ENCODE measurements at regions not wholly inside any gene's neighbourhood (a gene's known extent, or its start where the extent isn't known, plus 50 kb on each side); places are given as distances from the start of the nearest gene placed in this dataset.

DNA sequence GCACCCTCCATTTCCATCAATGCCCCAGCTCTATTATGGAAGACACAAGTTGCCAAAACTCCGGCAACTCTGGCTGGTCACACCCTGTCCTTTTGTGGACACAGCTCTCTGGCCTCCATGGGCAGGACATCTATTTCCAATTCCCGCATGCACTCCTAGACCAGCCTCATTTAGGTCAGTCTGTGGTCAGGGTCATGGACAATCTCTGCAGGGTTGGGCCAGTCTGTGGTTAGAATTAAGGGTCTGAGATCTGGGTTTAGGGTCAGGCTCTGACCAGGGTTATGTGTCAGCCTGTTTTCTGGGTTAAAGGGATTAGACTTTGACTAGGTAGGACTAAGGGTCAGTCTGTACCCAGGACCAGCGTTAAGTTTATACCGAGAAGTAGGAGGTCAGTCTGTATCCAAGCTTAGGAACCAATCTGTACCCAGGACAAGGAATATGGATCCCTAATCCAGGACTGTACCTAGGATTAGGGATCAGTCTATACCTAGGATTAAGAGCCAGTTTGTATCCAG, 82.4 kb downstream of the VEGFA start:
- Histone ChIP-seq H3F3A (ENCODE audit: low read depth) (no peaks in the 10 kb centered on the region), H3K9me2 (replicated peaks; ENCODE audit: low read depth, low read length) (no peaks in the 10 kb centered on the region), H3K9me3 (ENCODE audit: insufficient read depth, low read depth, low read length) (no peaks in the 10 kb centered on the region), H3K36me3 (ENCODE audit: insufficient read depth, low read length) (no peaks in the 10 kb centered on the region), H3K27me3 (ENCODE audit: insufficient read depth, low read length, poor library complexity, severe bottlenecking) (no peaks in the 10 kb centered on the region), H3K79me2 (ENCODE audit: insufficient read depth, low read length) (no peaks in the 10 kb centered on the region), H3K4me2 (ENCODE audit: low read depth, low read length, poor library complexity, severe bottlenecking) (no peak overlapping the region), H4K20me1 (ENCODE audit: insufficient read depth, low read length, poor library complexity, severe bottlenecking) (no peaks in the 10 kb centered on the region), H3K4me3 (ENCODE audit: low read length, poor library complexity, severe bottlenecking) (no peak overlapping the region), H3K4me1 (ENCODE audit: insufficient read depth, low read length, poor library complexity, severe bottlenecking) (no peaks in the 10 kb centered on the region), H3K9ac (ENCODE audit: low read depth, low read length, poor library complexity, severe bottlenecking) (no peak overlapping the region), H2AFZ (ENCODE audit: low read length) (no peak overlapping the region)
- TF ChIP-seq, protein P1, sequence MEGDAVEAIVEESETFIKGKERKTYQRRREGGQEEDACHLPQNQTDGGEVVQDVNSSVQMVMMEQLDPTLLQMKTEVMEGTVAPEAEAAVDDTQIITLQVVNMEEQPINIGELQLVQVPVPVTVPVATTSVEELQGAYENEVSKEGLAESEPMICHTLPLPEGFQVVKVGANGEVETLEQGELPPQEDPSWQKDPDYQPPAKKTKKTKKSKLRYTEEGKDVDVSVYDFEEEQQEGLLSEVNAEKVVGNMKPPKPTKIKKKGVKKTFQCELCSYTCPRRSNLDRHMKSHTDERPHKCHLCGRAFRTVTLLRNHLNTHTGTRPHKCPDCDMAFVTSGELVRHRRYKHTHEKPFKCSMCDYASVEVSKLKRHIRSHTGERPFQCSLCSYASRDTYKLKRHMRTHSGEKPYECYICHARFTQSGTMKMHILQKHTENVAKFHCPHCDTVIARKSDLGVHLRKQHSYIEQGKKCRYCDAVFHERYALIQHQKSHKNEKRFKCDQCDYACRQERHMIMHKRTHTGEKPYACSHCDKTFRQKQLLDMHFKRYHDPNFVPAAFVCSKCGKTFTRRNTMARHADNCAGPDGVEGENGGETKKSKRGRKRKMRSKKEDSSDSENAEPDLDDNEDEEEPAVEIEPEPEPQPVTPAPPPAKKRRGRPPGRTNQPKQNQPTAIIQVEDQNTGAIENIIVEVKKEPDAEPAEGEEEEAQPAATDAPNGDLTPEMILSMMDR (conservative IDR thresholded peaks at IDR 0.05; ENCODE audit: low read length) = no peak
- no peak for TF ChIP-seq EZH2phosphoT487 (IDR thresholded peaks at IDR 0.05; ENCODE audit: borderline replicate concordance)

- Histone ChIP-seq H3K9ac (ENCODE audit: low read depth, low read length, poor library complexity, severe bottlenecking) (no peak overlapping the region), H3K4me2 (ENCODE audit: low read depth, low read length, poor library complexity, severe bottlenecking) (no peak overlapping the region), H3K9me2 (replicated peaks; ENCODE audit: low read depth, low read length) (no peaks in the 10 kb centered on the region), H4K20me1 (ENCODE audit: insufficient read depth, low read length, poor library complexity, severe bottlenecking) (no peaks in the 10 kb centered on the region), H3K27me3 (ENCODE audit: insufficient read depth, low read length, poor library complexity, severe bottlenecking) (no peaks in the 10 kb centered on the region), H3K4me3 (ENCODE audit: low read length, poor library complexity, severe bottlenecking) (no peak overlapping the region), H3K9me3 (ENCODE audit: insufficient read depth, low read depth, low read length) (no peaks in the 10 kb centered on the region), H3K36me3 (ENCODE audit: insufficient read depth, low read length) (no peaks in the 10 kb centered on the region), H2AFZ (ENCODE audit: low read length) (no peak overlapping the region), H3K4me1 (ENCODE audit: insufficient read depth, low read length, poor library complexity, severe bottlenecking) (no peaks in the 10 kb centered on the region), H3F3A (ENCODE audit: low read depth) (no peaks in the 10 kb centered on the region), H3K79me2 (ENCODE audit: insufficient read depth, low read length) (no peaks in the 10 kb centered on the region)
- TF ChIP-seq, protein P1 (conservative IDR thresholded peaks at IDR 0.05; ENCODE audit: low read length) = no peak
- no peak for TF ChIP-seq EZH2phosphoT487 (IDR thresholded peaks at IDR 0.05; ENCODE audit: borderline replicate concordance)
These were observed 81.3 kb downstream of the VEGFA start for GRCh38 chr6:43851204-43851865.

GRCh38 chr6:43850314-43851203, 80.5 kb downstream of the VEGFA start:
- no peak overlapping the region for H3K9ac ChIP-seq (ENCODE audit: low read depth, low read length, poor library complexity, severe bottlenecking)
- no peaks in the 10 kb centered on the region for H4K20me1 ChIP-seq (ENCODE audit: insufficient read depth, low read length, poor library complexity, severe bottlenecking)
- no peaks in the 10 kb centered on the region for H3K9me2 ChIP-seq (replicated peaks; ENCODE audit: low read depth, low read length)
- no peaks in the 10 kb centered on the region for H3K36me3 ChIP-seq (ENCODE audit: insufficient read depth, low read length)
- H3F3A ChIP-seq (ENCODE audit: low read depth) = no peaks in the 10 kb centered on the region
- no peak for TF ChIP-seq EZH2phosphoT487 (IDR thresholded peaks at IDR 0.05; ENCODE audit: borderline replicate concordance)
- TF ChIP-seq, protein P1 (conservative IDR thresholded peaks at IDR 0.05; ENCODE audit: low read length) = no peak
- H3K4me1 ChIP-seq (ENCODE audit: insufficient read depth, low read length, poor library complexity, severe bottlenecking) = no peaks in the 10 kb centered on the region
- H3K4me2 ChIP-seq (ENCODE audit: low read depth, low read length, poor library complexity, severe bottlenecking) = no peak overlapping the region
- no peak overlapping the region for H2AFZ ChIP-seq (ENCODE audit: low read length)
- no peaks in the 10 kb centered on the region for H3K9me3 ChIP-seq (ENCODE audit: insufficient read depth, low read depth, low read length)
- no peaks in the 10 kb centered on the region for H3K79me2 ChIP-seq (ENCODE audit: insufficient read depth, low read length)
- H3K27me3 ChIP-seq (ENCODE audit: insufficient read depth, low read length, poor library complexity, severe bottlenecking) = no peaks in the 10 kb centered on the region
- no peak overlapping the region for H3K4me3 ChIP-seq (ENCODE audit: low read length, poor library complexity, severe bottlenecking)
